Astrocyte of the cerebellum (primary cell): ENCODE measurements at regions not wholly inside any gene's neighbourhood (a gene's known extent, or its start where the extent isn't known, plus 50 kb on each side); places are given as distances from the start of the nearest gene placed in this dataset.

Experiments used
- DNase-seq: peaks from one replicate; pipeline ENCODE4 v3.0.0-alpha.2; 2011; ENCODE audit warnings: low read depth
- H3K4me3 ChIP-seq: 2 replicates; pipeline ENCODE4 v1.5.1; 2011; ENCODE audit warnings: mild to moderate bottlenecking, low read depth, low read length, moderate library complexity
- in situ Hi-C: cut with HindIII; loops from 2 replicates; pipeline ENCODE4 v1.10.0; 2017; ENCODE audit warnings: low sequenced_read_pairs
- TF ChIP-seq, protein P1 (sequence below): IDR thresholded peaks from 2 replicates; pipeline ENCODE4 v1.5.1; 2012; ENCODE audit warnings: low read length, low read depth, moderate library complexity, mild to moderate bottlenecking; ENCODE audit errors: missing control alignments

DNA sequence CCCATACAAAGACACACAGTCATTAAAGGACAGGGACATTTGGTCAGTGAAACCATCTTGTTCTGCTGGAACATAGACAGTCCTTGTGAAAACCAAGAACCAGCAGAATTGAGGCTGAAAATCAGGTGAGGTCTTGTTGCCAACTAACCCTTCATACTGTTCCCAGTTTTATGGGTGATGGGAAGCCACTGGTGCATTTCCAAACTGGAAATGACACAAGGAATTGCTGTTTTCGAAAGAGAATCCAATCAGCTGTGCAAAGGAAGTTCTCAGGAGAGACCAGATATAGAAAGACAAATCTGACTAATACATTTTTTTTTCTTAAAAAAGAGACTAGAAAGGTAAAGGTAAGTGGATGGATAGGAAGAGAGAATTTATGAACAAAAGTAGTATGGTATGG, 948.2 kb downstream of the TSN start:
- TF ChIP-seq, protein P1, sequence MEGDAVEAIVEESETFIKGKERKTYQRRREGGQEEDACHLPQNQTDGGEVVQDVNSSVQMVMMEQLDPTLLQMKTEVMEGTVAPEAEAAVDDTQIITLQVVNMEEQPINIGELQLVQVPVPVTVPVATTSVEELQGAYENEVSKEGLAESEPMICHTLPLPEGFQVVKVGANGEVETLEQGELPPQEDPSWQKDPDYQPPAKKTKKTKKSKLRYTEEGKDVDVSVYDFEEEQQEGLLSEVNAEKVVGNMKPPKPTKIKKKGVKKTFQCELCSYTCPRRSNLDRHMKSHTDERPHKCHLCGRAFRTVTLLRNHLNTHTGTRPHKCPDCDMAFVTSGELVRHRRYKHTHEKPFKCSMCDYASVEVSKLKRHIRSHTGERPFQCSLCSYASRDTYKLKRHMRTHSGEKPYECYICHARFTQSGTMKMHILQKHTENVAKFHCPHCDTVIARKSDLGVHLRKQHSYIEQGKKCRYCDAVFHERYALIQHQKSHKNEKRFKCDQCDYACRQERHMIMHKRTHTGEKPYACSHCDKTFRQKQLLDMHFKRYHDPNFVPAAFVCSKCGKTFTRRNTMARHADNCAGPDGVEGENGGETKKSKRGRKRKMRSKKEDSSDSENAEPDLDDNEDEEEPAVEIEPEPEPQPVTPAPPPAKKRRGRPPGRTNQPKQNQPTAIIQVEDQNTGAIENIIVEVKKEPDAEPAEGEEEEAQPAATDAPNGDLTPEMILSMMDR, result no peak
- no peak overlapping the region for H3K4me3 ChIP-seq
- no peak for DNase-seq
- in situ Hi-C loops, result no loop called here

DNA sequence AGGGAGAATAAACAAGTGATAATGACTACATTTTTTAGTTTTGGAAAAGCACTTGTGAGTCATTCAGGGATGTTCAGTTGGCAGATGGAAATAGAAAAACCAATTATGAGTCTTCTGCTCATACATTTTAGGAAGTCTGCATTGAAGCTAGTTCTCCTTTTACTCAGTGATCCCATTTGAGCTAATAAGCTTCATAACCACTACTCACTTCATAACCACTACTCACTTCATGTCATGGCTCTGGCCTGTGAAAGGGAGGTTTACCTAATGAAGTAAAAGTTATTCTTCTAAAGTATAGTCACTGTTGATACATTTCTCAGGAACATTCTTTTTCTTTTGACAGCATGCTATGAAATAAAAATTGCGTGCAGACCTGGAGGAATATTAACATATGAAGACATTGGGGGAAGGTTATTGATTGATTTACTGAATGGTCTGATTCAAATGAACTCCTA, 948.7 kb downstream of the TSN start:
- TF ChIP-seq, protein P1, result no peak
- in situ Hi-C loops, result no loop called here
- no peak for DNase-seq
- H3K4me3 ChIP-seq, result no peak overlapping the region

DNA sequence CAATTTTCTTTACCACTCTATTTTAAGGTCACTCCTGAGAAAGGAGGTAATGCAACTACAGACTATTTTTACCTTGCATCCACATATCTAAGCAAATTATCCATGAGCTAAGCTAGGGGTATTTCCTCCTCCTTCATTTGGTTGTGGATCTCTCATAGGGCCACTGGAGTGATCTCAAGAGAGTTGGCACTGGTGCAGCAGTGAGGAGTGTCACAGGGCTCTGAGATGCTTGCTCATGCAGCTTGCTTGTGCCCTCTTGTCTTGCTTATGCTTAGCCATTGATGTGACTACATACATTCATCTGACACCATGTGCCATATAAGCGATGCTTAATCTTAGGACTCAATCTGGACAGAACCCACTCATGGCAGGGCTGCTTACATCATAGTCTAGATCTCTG, 950.3 kb downstream of the TSN start:
- H3K4me3 ChIP-seq, result no peak overlapping the region
- in situ Hi-C loops, result no loop called here
- no peak for DNase-seq
- TF ChIP-seq, protein P1, result no peak

DNA sequence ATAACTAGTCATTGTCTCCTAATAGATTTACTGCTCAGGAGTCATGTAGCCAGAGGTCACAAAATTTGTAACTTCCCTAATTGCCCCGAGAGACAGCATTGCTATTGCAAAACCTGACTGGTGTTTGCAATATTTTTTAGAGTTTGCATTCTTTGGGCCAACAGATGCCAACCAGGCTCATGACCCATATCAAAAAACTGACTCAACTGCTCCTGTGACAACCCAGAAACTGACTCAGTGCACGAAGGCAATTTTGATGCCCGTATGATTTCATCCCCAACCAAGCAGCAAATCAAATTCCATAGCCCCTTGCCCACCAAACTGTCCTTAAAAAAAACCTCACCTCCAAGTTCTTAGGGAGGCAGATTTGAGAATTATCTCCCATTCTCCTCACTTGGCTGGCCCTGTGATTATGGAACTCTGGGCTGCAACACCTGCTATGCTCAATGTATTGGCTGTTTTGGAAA, 951.3 kb downstream of the TSN start:
- TF ChIP-seq, protein P1, result no peak
- in situ Hi-C loops, result no loop called here
- H3K4me3 ChIP-seq, result no peak overlapping the region
- DNase-seq, result no peak

DNA sequence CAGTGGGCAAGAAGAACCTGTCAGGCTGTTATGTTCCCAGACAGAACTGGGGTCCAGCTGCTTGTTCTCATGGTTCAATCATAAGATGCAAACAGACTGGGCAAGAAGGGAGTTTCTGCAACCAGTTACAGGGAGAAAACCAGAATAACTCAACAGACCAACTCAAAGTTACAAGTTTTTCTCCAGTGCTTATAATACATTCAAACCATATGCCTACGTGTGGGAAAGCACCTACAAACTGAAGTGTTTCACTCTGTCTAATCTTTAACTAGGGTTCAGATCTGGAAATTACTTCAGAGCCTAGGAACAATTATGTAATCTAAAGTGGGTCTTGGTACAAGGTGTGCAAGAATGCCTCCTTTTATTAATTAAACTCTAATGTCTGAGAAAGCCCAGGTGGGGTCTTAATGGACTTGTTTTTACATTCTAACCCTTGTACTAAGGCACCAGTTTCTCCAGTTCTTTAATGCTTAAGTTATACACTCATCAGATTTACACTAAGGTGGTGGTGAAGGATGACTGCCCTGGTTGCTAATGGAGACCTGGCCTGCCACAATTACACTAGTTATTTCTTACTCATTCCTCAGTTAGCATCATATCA, 951.9 kb downstream of the TSN start:
- TF ChIP-seq, protein P1, result no peak
- no peak for DNase-seq
- no peak overlapping the region for H3K4me3 ChIP-seq
- in situ Hi-C loops, result no loop called here

DNA sequence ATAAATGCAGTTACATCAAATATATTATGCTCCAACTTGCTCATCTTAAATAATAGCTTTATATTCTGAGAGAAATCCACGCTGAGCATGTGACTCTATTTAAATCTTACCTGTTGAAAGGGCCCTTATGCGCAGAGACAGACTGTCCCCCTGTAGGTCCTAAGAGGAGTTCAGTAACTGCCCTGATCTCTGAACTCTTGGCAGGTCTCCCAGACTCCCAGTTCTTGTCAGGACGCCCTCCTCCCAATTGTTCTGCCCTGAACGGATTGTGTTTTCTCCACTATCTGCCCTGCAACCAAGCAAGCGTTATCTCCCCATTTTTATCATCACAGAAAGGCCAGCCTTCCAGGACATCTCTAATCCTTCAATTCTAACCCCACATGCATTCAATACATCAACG, 954.6 kb downstream of the TSN start:
- in situ Hi-C loops, result no loop called here
- H3K4me3 ChIP-seq, result no peak overlapping the region
- DNase-seq, result no peak
- TF ChIP-seq, protein P1, result no peak
